CD4-positive, alpha-beta T cell treated with Interferon alpha-2 for 1 hour (primary cell): ENCODE measurements at regions not wholly inside any gene's neighbourhood (a gene's known extent, or its start where the extent isn't known, plus 50 kb on each side); places are given as distances from the start of the nearest gene placed in this dataset.

ENCODE experiments used
- DNase-seq, 2 donors: peaks; one replicate each; pipeline ENCODE4 v3.0.0-alpha.2; 2020 to 2022

DNA sequence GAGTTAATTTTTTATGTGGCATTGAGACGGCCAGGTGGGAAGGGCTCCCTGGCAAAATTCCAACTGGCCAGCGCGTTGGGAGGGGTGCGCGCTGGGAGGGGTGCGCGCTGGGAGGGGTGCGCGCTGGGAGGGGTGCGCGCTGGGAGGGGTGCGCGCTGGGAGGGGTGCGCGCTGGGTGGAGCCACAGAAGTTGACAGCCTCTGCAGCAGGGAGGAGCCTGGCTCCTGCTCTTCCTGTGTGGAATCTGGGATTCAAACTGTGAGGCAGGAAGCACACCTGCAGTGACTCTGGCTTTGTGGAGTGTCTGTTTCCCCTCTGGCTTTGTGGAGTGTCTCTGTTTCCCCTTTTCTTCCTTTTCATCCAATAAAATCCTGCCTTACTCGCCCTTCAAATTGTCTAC, 147.9 kb upstream of the CBLN2 start:
- no peak for DNase-seq

DNA sequence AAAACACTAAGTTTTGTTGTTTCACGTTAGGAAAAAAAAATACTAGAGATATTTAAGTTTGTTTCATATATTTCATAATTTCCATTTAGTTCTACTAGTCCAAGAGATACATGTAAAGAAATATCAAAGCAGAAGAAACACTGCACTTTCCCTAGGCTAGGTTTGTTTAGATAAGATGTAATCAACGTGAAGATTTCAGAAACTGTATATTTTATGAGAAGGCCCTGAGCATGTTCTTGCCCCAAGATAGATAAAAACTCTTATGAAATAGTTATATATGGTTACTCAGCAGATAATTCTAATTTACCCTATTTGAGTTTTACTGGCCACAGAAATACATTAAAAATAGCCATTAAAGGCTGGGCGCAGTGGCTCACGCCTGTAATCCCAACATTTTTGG, 143.6 kb upstream of the CBLN2 start:
- no peak for DNase-seq

DNA sequence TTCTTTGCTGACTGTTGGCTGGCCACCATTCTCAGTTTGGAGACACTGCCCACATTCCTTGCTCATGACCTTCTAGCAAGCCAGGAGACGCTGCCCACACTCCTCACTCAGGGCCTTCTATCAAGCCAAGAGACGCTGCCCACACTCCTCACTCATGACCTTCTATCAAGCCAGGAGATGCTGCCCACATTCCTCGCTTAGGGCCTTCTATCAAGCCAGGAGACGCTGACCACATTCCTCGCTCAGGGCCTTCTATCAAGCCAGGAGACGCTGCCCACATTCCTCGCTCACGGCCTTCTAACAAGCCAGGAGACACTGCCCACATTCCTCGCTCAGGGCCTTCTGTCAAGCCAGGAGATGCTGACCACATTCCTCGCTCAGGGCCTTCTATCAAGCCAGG, 131.3 kb upstream of the CBLN2 start:
- DNase-seq: no peak

DNA sequence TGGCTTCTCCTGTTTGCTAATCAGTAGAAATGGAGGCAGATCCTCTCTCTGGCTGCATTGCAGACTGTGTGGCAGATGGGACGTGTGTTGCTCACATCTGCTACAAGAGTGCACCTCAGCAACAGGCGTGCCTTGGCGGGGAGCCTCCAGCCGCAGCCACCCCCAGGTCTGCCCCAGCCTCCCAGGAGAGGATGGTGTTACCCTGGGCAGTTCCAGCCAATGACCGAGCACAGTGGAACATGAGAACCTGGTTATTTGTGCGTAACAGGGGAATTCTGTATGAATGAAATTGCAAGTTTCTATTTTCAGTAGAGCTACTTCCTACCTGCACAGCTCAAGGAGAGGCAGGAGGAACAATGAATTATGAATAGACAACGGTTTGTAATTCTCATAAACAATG, 130.6 kb upstream of the CBLN2 start:
- no peak for DNase-seq

DNA sequence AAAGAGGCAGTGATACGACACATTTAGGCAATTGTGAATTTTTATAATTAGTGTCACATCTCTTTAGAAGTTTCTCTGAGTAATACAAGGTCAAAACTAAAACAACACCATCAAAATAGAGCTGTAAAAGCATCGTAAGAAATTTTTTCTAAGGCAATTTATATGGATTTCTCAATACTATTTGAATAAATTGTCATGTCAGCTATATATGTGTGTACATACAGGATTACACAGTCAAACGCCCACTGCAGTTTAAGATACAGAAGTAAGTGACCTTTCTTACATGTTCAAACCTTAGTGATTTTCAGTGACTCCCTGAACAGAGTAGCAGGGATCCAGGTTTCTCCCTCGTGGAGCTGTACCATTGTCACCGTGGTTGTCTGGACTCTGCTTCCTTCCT, 129.1 kb upstream of the CBLN2 start:
- no peak for DNase-seq

DNA sequence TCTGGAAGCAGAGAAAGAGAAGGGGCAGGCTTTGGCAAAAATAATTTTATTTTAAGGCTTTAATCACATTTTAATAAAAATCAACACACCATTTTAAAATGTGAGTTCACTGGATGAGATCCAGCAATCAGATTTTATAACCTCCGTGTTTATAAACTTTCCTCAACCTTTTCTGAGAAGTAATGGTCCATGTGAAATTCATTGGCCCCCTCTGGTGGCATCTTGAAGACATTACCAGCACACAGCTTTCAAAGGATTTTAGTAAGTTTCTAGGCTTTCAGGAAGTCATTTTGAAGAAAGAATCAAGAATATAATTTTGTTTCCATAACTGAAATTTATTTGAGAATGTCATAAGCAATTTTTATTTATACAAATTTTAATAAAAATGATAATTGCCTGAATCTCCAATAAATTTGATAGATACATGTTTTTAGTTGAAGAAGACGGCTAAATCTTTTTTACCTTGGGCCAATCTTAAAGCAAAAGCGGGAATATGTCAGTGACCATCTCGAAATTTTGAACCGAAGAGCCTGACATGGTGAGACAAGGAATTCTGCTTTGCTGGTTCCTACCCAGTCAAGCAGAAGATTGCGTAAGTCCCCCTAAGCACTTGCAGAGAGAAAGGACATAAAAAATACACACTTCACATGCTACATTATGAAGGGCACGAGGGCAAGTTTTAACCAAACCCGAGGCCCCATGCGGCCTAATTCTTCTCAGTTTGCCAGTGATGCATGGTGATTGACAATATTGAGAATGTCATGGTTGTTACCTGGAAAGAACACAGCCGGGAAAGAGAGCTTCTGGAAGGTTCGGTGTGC, 128.4 kb upstream of the CBLN2 start:
- DNase-seq: no peak

DNA sequence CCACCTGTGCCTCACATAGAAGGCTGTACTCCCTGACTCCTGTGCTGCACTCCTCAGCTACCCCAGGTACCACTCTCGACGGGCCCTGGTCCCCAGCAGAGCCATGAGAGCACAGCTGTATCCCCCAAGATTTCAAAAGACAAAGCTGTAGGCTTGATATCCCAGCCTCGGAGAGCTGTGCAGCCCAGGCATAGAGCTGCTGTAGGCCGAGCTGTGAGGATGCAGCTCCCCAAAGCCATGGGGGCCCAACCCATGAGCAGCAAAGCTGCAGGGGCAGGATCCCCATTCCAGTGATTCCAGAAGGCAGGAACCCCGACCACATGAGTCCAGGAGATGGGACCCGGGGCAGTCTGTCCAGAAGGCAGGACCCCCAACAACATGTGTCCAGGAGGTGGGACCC, 123.8 kb upstream of the CBLN2 start:
- DNase-seq: no peak

DNA sequence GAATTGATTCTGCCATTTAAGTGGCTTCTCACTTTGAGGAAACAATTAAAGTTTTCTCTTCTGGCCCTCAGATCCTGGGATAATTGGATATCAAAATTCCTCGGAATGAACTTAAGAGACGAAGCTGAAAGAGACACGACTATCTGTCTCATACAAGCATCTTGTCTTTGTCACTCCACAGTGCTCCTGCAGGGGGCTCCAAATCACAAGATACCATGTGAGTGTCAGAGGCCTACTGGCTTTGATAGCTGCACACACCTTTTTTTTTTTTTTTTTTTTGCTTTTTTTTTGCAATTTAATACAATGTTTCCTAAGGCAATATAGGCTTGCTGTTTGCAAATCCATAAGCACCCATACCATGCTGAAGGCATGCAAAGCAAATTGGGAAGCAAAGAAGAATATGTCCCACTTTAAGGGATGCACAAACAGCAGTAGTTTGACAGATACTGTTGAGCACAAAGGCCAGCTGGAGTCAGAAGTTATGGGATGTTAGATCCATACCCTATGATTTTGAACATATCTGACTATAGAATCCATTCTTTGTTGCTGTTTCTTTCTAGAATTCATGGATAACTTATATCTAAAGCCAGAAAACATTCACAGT, 109.0 kb upstream of the CBLN2 start:
- peak in 1 of 2 donors; percentile 14 for DNase-seq

DNA sequence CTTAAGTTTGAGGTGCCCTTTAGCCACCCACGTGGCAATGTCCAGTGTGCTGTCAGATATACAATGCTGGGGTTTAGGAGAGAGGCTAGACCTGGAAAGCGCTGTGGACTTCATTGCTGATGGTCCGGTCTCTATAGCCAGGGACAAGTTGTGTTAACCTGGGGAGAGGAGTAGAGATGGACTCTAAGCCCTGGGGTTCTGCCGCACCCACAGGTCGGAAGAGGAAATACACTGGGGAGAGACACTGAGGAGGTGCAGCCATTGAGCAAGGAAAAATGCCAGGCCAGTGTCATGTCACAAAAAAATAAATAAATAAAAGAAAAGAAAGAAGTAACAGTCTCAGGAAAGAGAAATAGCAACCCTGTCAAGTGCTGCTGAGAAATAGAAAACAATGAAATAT, 106.9 kb upstream of the CBLN2 start:
- no peak for DNase-seq

DNA sequence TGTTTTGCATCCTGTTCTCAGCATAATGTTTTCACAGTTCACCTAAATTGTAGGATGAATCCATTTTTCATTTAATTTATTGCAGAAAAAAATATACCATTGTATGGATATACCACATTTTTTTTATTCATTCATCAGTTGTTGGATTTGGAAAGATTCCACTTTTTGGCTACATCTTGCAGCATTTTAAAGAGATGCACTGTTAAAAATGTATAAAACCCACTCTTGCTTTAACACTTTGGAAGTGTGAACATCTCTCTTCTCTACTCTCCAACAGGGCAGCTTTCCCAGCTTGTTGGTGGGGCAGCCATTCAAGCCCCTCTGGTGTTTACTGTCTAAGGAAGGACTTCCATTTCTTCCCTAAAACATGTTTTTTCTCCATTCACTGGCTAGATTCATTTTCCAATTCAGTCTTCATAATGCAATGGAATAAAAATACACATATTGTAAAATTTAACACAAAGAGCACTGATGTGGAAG, 104.4 kb upstream of the CBLN2 start:
- no peak for DNase-seq

DNA sequence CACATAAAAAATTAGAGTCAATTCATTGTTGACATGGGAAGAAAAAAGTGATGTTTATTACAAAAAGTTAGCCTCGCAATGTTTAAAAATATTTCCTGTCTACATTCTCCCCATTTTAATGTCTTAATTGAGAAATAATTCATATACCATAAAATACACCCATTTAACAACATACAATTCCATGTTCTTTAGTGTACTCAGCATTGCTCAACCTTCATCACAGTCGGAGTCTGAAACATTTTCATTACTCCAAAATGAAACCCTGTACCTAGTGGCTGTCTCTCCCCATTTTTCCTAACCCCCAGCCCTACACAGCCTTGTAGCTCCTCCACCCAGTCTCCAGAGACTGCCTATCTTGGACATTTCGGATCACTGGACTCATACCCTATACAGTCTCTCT, 103.9 kb upstream of the CBLN2 start:
- no peak for DNase-seq

DNA sequence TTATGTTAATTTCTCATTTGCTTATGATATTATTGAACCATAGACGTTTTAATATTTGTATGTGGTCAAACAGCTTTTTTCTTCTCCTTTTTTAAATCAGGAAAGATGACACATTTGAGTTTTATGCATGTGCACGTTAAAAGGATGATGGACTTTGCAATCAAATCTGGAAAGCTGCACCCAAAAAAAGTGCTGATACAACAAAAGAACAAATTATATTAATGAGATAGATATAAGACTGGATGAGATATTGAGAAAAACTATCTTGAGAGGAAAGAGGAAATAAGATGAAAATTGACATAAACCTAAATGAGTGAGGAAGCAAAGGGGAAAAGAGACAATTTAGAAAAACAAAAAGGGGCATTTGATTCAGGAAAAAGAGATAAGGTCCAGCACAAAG, 96.4 kb upstream of the CBLN2 start:
- DNase-seq: no peak

DNA sequence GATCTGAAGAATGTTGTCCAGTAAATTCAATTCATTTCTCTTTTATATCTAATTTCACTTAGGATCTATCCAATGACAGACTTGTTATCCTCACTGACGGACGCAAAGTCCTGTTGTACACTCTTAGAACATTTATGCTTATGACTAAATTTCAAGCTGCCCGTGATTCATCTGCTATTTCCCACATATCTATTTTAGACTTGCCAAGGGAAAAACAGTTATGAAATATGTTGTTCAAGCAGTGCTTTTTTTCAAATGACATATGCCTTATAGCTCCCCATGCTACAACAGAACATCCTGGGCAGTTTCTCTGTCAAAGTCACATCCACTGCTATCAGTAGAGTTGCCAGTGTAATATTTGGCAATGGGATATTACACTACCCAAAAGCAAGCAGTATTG, 94.2 kb upstream of the CBLN2 start:
- no peak for DNase-seq

DNA sequence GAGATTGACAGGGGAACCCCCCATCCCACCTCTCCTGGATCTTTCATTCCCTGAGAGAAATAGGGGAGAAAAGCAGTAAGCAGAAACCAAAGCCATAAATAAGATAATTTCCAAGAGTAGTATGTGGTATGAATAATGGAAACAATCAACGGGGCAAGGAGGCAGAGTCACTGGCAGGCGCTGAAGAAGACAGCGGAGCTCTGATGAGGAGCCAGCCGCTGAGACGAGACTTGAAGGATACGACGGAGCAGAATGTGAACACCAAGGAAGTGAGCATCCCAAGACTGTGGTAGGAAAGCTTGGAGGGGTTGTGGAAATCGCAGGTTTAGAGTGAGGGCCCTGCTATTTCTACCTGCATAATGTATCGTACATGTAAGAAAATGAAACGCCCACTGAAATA, 93.6 kb upstream of the CBLN2 start:
- DNase-seq: no peak

DNA sequence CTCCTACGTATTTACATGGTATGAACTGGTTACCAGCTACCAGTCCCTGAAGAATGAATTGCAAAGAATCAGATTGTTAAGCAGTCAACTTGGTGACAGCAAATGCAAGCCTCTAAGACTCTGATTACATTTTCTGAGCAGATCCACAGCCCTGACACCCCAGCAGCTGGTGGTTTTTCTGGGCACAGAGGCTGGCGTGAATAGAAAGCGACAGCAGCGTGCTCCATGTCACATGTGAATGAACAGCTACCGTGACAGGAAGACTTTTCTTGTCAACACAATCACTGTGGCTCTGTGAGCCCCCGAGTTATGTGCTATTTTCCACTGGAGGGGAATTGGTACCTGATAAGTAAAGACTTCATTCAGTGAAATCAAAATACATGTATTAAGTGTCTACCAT, 93.2 kb upstream of the CBLN2 start:
- DNase-seq: no peak

DNA sequence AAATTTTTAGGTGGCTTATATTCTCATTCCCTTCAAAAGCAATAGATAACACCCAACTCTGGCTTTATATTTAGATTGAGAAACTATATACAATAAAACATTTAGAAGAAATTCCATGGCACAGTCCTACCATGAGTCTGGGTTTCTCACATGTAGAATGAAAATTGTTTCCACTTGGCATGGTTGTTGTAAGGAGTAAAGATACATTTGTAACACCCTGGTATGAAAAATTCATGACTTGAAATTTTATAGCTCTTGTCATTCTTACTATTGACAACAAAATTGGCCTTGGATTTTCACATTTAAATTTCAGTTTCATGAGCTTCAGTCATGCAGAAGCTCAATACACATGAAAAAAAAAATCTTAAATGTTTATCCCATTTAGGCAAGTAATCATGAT, 92.5 kb upstream of the CBLN2 start:
- DNase-seq: no peak

DNA sequence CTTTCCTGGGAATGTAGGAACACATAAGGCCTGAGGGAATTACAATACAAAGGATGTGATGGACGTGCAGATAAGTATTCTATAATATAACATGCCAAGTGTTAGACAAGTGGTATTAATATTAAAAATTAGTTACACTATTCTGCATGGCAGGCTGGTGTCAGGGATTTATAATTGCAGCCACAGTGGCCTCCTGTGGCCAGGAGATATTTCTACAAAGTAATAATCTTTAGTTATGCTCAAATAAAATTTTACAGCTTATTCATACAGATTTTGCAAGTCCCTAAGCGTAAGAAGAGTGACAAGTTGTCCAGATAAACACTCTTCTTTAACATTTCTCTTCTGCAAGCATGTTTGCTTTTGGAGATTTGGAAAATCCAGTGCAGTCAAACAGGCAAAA, 90.4 kb upstream of the CBLN2 start:
- DNase-seq: no peak

DNA sequence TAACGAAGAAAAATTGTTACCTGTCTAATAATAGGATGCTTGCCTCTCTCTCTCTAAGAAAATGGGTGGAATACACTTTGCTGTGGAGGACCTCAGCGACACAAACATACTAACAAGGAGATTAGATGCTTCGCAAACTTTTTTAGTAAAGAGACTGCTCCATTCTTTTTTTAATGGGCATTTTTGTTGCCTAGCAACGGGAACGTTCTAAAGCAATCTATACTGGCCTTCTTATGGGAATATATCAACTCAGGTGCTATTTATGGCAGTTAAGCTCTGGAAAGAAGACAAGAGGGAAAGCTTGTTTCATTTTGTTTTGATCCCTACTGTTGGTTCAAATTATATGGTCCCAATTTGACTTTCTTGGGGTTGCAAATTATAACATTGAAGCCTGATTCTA, 86.8 kb upstream of the CBLN2 start:
- DNase-seq: no peak

DNA sequence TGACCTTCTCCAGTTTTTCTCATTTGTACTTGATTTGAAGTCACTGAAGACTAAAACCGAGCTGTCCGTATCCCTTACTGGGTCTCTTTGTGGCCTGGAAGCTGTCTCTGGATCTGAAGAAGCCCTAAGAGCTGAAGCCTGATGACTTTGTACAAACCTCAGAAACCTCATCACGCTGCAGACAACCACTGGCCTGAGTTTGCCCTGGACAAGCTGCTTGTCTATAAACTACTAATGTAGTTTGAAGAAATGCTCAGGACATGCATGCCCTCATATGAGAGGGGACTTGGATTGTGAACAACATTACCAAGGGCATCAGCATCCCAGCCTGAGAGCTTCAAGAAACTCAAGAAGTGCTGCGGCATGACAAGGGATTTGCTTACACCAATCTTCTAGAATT, 79.3 kb upstream of the CBLN2 start:
- DNase-seq: no peak

DNA sequence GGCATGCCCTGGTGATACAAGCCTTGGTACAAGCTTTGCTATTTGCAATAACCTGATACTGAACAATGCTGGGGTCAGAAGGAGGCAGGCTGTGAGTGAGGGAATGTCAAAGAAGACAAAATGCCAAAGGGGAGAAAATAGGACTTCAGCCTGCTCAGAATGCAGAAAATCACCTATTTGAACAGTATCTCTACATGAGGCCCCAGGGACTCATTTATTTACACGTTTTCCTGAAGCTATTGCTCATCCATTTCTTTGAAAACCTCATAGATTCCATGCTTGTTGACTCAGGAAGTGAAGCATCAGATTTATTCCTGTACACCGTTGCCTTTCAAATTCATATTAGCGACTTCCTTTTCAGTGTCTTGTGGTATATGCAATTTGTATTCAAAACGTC, 69.4 kb upstream of the CBLN2 start:
- DNase-seq: no peak

DNA sequence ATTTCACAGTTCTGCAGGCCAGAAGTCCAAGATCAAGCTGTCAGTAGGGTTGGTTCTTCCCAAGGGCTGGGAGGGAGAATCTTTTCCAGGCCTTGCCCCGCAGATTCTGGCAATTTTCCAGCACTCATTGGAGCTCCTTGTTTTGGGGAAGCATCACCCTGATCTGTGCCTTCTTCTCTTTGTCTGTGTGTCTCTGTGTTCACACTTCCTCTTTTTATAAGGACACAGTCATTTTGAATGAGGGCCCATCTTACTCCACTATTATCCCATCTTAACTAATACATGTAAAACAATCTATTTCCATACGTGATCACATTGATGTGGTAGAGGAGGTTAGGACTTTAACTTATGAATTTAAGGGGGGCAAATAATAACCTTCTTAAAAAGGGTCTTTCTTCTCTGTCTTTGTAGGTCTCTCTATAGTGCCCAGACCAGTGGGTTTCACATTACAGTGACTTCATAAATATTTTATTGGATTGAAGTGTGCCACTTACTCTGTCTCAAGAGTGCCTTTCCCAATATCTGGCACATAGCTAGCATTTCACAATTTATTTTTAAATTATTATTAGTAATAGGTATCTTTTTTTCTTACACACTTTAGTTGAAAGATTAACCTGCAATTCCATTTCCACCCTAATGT, 68.9 kb upstream of the CBLN2 start:
- DNase-seq: no peak

DNA sequence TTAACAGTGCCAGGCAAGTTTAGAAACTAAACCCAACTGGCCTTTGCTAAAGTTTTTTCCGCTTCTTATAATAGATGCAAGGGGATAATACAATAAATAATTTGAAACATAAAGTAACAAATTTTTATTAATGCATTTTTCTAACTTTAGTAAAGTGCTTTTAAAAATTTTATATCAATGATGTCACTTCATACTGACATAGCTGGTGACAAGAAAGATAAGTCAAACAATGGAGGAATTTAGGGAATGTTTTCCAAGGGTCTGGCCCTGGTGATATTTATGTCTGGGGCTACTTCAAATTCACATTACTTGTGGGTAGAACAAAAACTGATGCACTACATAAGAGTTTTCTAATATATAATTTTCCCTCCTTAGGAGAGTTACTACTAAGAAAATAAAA, 61.2 kb upstream of the CBLN2 start:
- no peak for DNase-seq

DNA sequence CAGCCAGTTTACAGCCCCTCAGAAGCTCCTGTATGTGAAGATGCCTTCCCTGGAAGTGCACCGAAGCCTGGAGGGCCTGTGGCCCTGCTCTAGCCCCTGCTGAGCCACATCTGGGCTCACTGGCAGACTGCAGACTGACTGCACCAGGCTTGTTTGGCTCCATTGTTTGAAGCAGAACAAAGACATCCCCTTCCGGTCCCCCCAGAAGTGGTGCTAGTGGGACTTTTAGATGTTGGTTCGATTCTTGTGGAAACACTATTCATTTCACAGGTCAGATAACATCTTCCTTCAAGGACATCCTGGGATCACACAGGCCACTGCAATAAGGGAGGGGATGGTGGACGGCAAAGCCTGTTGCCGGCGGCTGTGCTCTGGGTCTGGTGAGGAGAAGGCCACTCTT, 57.8 kb upstream of the CBLN2 start:
- no peak for DNase-seq

DNA sequence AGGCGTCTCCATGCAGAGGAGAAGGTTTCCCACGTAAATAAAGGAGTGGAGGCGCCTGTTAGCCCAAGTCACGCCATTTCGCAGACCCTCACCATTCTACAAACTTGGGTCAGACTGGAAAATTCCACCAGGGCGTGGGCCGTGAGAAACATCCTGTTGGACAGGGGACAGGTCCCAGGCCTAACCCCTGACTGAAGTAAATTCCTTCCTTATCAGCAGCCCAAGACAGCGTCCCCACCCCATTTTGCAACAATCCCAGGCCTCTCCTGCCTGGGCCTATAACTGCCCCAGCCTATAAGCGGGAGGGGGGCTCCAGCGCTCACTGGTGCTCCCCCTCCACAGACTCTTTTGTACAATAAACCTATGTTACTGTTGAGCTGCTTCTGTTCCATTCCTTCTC, 57.3 kb upstream of the CBLN2 start:
- DNase-seq: no peak
